ENCODE measurements at regions not wholly inside any gene's neighbourhood (a gene's known extent, or its start where the extent isn't known, plus 50 kb on each side); places are given as distances from the start of the nearest gene placed in this dataset.
"Not testable (repeated sequence)": the region's sequence is repeated elsewhere in the genome, so short reads cannot be mapped to it uniquely, and the experiment has no call there.

- DNase-seq (ENCODE audit: low read depth in 2 of 2) = not testable (repeated sequence)
Measured at GRCh38 chr2:87429931-87430275, 318.0 kb upstream of the PLGLB2 start.

- not testable (repeated sequence) for DNase-seq (ENCODE audit: low read depth in 2 of 2)
Measured at GRCh38 chr2:87431051-87431450, 316.8 kb upstream of the PLGLB2 start.

- DNase-seq (ENCODE audit: low read depth in 2 of 2) = not testable (repeated sequence)
Measured at GRCh38 chr2:87432711-87433453, 315.0 kb upstream of the PLGLB2 start.

GRCh38 chr2:87436007-87436406 lies 311.9 kb upstream of the PLGLB2 start:
- DNase-seq (ENCODE audit: low read depth in 2 of 2) = not testable (repeated sequence)

- not testable (repeated sequence) for DNase-seq (ENCODE audit: low read depth in 2 of 2)
Measured at GRCh38 chr2:87437701-87438260, 310.1 kb upstream of the PLGLB2 start.

- not testable (repeated sequence) for DNase-seq (ENCODE audit: low read depth in 2 of 2)
Measured at GRCh38 chr2:87438780-87439454, 309.0 kb upstream of the PLGLB2 start.

GRCh38 chr2:87439617-87440204 lies 308.2 kb upstream of the PLGLB2 start:
- DNase-seq (ENCODE audit: low read depth in 2 of 2) = not testable (repeated sequence)

GRCh38 chr2:87440650-87441049 lies 307.2 kb upstream of the PLGLB2 start:
- DNase-seq (ENCODE audit: low read depth in 2 of 2) = not testable (repeated sequence)

GRCh38 chr2:87441375-87441774 lies 306.5 kb upstream of the PLGLB2 start:
- DNase-seq (ENCODE audit: low read depth in 2 of 2) = not testable (repeated sequence)

GRCh38 chr2:87442983-87443577 lies 304.8 kb upstream of the PLGLB2 start:
- DNase-seq (ENCODE audit: low read depth in 2 of 2) = not testable (repeated sequence)

- not testable (repeated sequence) for DNase-seq (ENCODE audit: low read depth in 2 of 2)
Measured at GRCh38 chr2:87444951-87445350, 302.9 kb upstream of the PLGLB2 start.

GRCh38 chr2:87445613-87446312 lies 302.1 kb upstream of the PLGLB2 start:
- not testable (repeated sequence) for DNase-seq (ENCODE audit: low read depth in 2 of 2)

- DNase-seq (ENCODE audit: low read depth in 2 of 2) = not testable (repeated sequence)
Measured at GRCh38 chr2:87446313-87446696, 301.6 kb upstream of the PLGLB2 start.

GRCh38 chr2:87449462-87449980 lies 298.4 kb upstream of the PLGLB2 start:
- not testable (repeated sequence) for DNase-seq (ENCODE audit: low read depth in 2 of 2)

GRCh38 chr2:87452193-87452592 lies 295.7 kb upstream of the PLGLB2 start:
- DNase-seq (ENCODE audit: low read depth in 2 of 2) = not testable (repeated sequence)

- DNase-seq (ENCODE audit: low read depth in 2 of 2) = not testable (repeated sequence)
Measured at GRCh38 chr2:87452861-87453260, 295.0 kb upstream of the PLGLB2 start.

- DNase-seq (ENCODE audit: low read depth in 2 of 2) = not testable (repeated sequence)
Measured at GRCh38 chr2:87453965-87454364, 293.9 kb upstream of the PLGLB2 start.

GRCh38 chr2:87454421-87454820 lies 293.5 kb upstream of the PLGLB2 start:
- DNase-seq (ENCODE audit: low read depth in 2 of 2) = not testable (repeated sequence)

- DNase-seq (ENCODE audit: low read depth in 2 of 2) = not testable (repeated sequence)
Measured at GRCh38 chr2:87455209-87455853, 292.6 kb upstream of the PLGLB2 start.

- not testable (repeated sequence) for DNase-seq (ENCODE audit: low read depth in 2 of 2)
Measured at GRCh38 chr2:87455854-87456249, 292.0 kb upstream of the PLGLB2 start.

Measured in stimulated activated CD4-positive, alpha-beta T cell treated with anti-CD3 and anti-CD28 coated beads, Interleukin-15, amount 100 ng/mL, for 48 hours (primary cell).